ENCODE measurements at regions not wholly inside any gene's neighbourhood (a gene's known extent, or its start where the extent isn't known, plus 50 kb on each side); places are given as distances from the start of the nearest gene placed in this dataset.
A peak's percentile ranks its signal among the peaks of the same experiment; 100 is the strongest.

DNA sequence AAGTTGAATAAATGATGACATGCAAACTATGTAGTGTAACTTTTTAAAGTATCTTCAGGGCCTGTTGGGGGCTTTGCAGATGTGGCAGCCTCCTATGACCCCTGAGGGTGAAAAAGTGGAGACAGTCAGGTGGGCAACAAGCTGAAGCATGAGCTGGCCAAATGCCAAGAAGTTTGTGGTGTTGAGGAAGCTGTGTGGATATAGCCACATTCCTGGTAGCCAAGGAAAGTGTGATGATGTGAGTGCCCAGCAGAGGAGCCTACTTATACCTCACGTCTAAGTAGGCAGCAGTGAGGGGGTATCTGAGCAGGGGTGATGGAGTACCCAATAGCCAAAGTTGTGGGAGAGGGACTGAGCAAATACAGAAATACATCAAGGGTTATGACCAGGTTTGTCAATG, 621.2 kb upstream of the CDH6 start:
- Histone ChIP-seq H3K27ac (ENCODE audit: insufficient read depth, low read length) (no peak overlapping the region), H3K27me3 (ENCODE audit: control insufficient read depth, insufficient read depth, low read length) (no peaks in the 10 kb centered on the region), H3K9me3 (ENCODE audit: control insufficient read depth, insufficient read depth, low read depth, low read length) (no peaks in the 10 kb centered on the region), H3K36me3 (ENCODE audit: control insufficient read depth, insufficient read depth, low read length) (no peaks in the 10 kb centered on the region), H4K20me1 (ENCODE audit: control insufficient read depth, extremely low read depth, insufficient read depth, low read length) (no peaks in the 10 kb centered on the region), H3K79me2 (ENCODE audit: control insufficient read depth, insufficient read depth, low read length) (no peaks in the 10 kb centered on the region), H3K4me2 (ENCODE audit: extremely low read depth, insufficient read depth, low read length) (no peak overlapping the region), H3K4me3 (replicated peaks in 1 of 4; ENCODE audit: control extremely low read depth in 1 of 4, insufficient read depth in 1 of 4, low read depth in 3 of 4, low read length in 4 of 4) (no peak overlapping the region), H3K4me1 (ENCODE audit: control insufficient read depth, extremely low read depth, insufficient read depth, low read length) (no peaks in the 10 kb centered on the region), H2AFZ (ENCODE audit: low read length) (no peak overlapping the region), H3K9ac (ENCODE audit: insufficient read depth, low read length) (no peak overlapping the region)
- peak in 1 of 2 donors; percentile 27 for DNase-seq (ENCODE audit: low read depth in 2 of 2)
- no peak for TF ChIP-seq EZH2 (IDR thresholded peaks at IDR 0.05; ENCODE audit: low read length, missing control alignments)
- no peak for TF ChIP-seq CTCF (conservative IDR thresholded peaks at IDR 0.05 in 1 of 2, IDR thresholded peaks at IDR 0.05 in 1 of 2; ENCODE audit: low read depth in 1 of 2, low read length in 2 of 2)

DNA sequence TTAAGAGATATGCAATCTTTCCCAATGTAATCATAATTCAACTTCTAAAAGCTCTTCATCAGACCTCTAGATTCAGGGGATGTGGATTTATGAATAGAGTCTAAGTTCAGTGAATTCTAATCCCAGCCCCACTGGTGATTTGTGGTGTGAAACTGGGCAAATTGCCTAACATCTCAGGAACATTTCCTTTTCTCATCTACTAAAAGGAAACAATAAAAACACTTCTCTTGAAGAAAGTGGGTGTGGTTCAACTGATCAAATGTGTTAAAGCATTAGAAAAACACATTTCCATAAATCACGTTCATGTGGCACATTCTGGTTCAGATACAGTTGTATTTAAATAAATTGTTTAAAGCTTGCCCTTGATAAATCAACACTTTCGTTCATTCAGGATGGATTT, 631.7 kb upstream of the CDH6 start:
- no peak overlapping the region for H3K9ac ChIP-seq (ENCODE audit: insufficient read depth, low read length)
- H3K4me1 ChIP-seq (ENCODE audit: control insufficient read depth, extremely low read depth, insufficient read depth, low read length), result no peaks in the 10 kb centered on the region
- H3K27me3 ChIP-seq (ENCODE audit: control insufficient read depth, insufficient read depth, low read length), result no peaks in the 10 kb centered on the region
- TF ChIP-seq CTCF (conservative IDR thresholded peaks at IDR 0.05 in 1 of 2, IDR thresholded peaks at IDR 0.05 in 1 of 2; ENCODE audit: low read depth in 1 of 2, low read length in 2 of 2) (no peak), EZH2 (IDR thresholded peaks at IDR 0.05; ENCODE audit: low read length, missing control alignments) (no peak)
- no peaks in the 10 kb centered on the region for H3K36me3 ChIP-seq (ENCODE audit: control insufficient read depth, insufficient read depth, low read length)
- H2AFZ ChIP-seq (ENCODE audit: low read length), result no peak overlapping the region
- no peaks in the 10 kb centered on the region for H3K9me3 ChIP-seq (ENCODE audit: control insufficient read depth, insufficient read depth, low read depth, low read length)
- no peaks in the 10 kb centered on the region for H3K79me2 ChIP-seq (ENCODE audit: control insufficient read depth, insufficient read depth, low read length)
- no peak overlapping the region for H3K4me2 ChIP-seq (ENCODE audit: extremely low read depth, insufficient read depth, low read length)
- H3K4me3 ChIP-seq (replicated peaks in 1 of 4; ENCODE audit: control extremely low read depth in 1 of 4, insufficient read depth in 1 of 4, low read depth in 3 of 4, low read length in 4 of 4), result no peak overlapping the region
- no peaks in the 10 kb centered on the region for H4K20me1 ChIP-seq (ENCODE audit: control insufficient read depth, extremely low read depth, insufficient read depth, low read length)
- no peak for DNase-seq (ENCODE audit: low read depth in 2 of 2)
- no peak overlapping the region for H3K27ac ChIP-seq (ENCODE audit: insufficient read depth, low read length)

- DNase-seq (ENCODE audit: low read depth in 2 of 2), result no peak
- H4K20me1 ChIP-seq (ENCODE audit: control insufficient read depth, extremely low read depth, insufficient read depth, low read length), result no peaks in the 10 kb centered on the region
These were observed 641.9 kb upstream of the CDH6 start for GRCh38 chr5:30551618-30552017.

More at GRCh38 chr5:30551618-30552017, 641.9 kb upstream of the CDH6 start:
- Histone ChIP-seq H3K27me3 (ENCODE audit: control insufficient read depth, insufficient read depth, low read length) (no peaks in the 10 kb centered on the region), H2AFZ (ENCODE audit: low read length) (no peak overlapping the region), H3K4me3 (replicated peaks in 1 of 4; ENCODE audit: control extremely low read depth in 1 of 4, insufficient read depth in 1 of 4, low read depth in 3 of 4, low read length in 4 of 4) (no peak overlapping the region), H3K79me2 (ENCODE audit: control insufficient read depth, insufficient read depth, low read length) (no peaks in the 10 kb centered on the region), H3K27ac (ENCODE audit: insufficient read depth, low read length) (no peak overlapping the region), H3K4me2 (ENCODE audit: extremely low read depth, insufficient read depth, low read length) (no peak overlapping the region), H3K36me3 (ENCODE audit: control insufficient read depth, insufficient read depth, low read length) (no peaks in the 10 kb centered on the region), H3K9me3 (ENCODE audit: control insufficient read depth, insufficient read depth, low read depth, low read length) (no peaks in the 10 kb centered on the region), H3K4me1 (ENCODE audit: control insufficient read depth, extremely low read depth, insufficient read depth, low read length) (no peaks in the 10 kb centered on the region), H3K9ac (ENCODE audit: insufficient read depth, low read length) (no peak overlapping the region)
- no peak for TF ChIP-seq EZH2 (IDR thresholded peaks at IDR 0.05; ENCODE audit: low read length, missing control alignments)
- no peak for TF ChIP-seq CTCF (conservative IDR thresholded peaks at IDR 0.05 in 1 of 2, IDR thresholded peaks at IDR 0.05 in 1 of 2; ENCODE audit: low read depth in 1 of 2, low read length in 2 of 2)

Data from fibroblast of lung (primary cell).